ENCODE measurements at regions not wholly inside any gene's neighbourhood (a gene's known extent, or its start where the extent isn't known, plus 50 kb on each side); places are given as distances from the start of the nearest gene placed in this dataset.

GRCh38 chr18:43341014-43341413 is 63.7 kb upstream of the SYT4 start:
- H3K4me2 ChIP-seq (ENCODE audit: insufficient read depth, low read length, poor library complexity, severe bottlenecking) = no peak overlapping the region
- no peaks in the 10 kb centered on the region for H3K36me3 ChIP-seq (replicated peaks in 1 of 2; ENCODE audit: control insufficient read depth in 2 of 2, insufficient read depth in 2 of 2, low read length in 2 of 2)
- H4K91ac ChIP-seq (ENCODE audit: low read depth, low read length, poor library complexity) = no peak overlapping the region
- H2BK12ac ChIP-seq (ENCODE audit: low read length) = no peak overlapping the region
- H4K8ac ChIP-seq (ENCODE audit: low read depth, low read length) = no peak overlapping the region
- no peak overlapping the region for H3K4ac ChIP-seq (ENCODE audit: low read length)
- no peak overlapping the region for H3K9ac ChIP-seq (ENCODE audit: low read depth, low read length, poor library complexity)
- no peak overlapping the region for H2AK5ac ChIP-seq (ENCODE audit: low read depth, low read length)
- H3K79me1 ChIP-seq (ENCODE audit: low read depth, low read length) = no peaks in the 10 kb centered on the region
- no peaks in the 10 kb centered on the region for H3K4me1 ChIP-seq (ENCODE audit: control insufficient read depth in 2 of 2, insufficient read depth in 1 of 2, low read depth in 1 of 2, low read length in 2 of 2)
- H2AFZ ChIP-seq (ENCODE audit: low read length) = no peak overlapping the region
- no peak overlapping the region for H3K14ac ChIP-seq (ENCODE audit: low read length)
- WGBS, 2 donors (ENCODE audit: extremely low coverage in 2 of 2, insufficient read length in 2 of 2, insufficient replicate concordance in 1 of 2) = no CpG with 5 or more reads among the region's 3 CpGs
- no peak overlapping the region for H2BK15ac ChIP-seq (ENCODE audit: low read length)
- H3K23ac ChIP-seq (ENCODE audit: low read depth, low read length, poor library complexity) = no peak overlapping the region
- H2BK5ac ChIP-seq (ENCODE audit: low read length) = no peak overlapping the region
- no peak overlapping the region for H2BK120ac ChIP-seq (ENCODE audit: low read depth, low read length)
- no peaks in the 10 kb centered on the region for H3K27me3 ChIP-seq (ENCODE audit: control insufficient read depth in 3 of 3, insufficient read depth in 3 of 3, low read depth in 1 of 3, low read length in 3 of 3)
- no peak for DNase-seq (ENCODE audit: low spot score)
- no peaks in the 10 kb centered on the region for H3K9me3 ChIP-seq (replicated peaks in 1 of 2; ENCODE audit: control insufficient read depth in 2 of 2, insufficient read depth in 1 of 2, low read depth in 1 of 2, low read length in 2 of 2)
- no peak overlapping the region for H3K27ac ChIP-seq (replicated peaks; ENCODE audit: low read length)
- no peak overlapping the region for H3K4me3 ChIP-seq (ENCODE audit: low read length in 2 of 2)
- H3K18ac ChIP-seq (ENCODE audit: low read length) = no peak overlapping the region

- no peak overlapping the region for H3K4ac ChIP-seq (ENCODE audit: low read length)
Measured at GRCh38 chr18:43350176-43350575, 72.9 kb upstream of the SYT4 start.

GRCh38 chr18:43364535-43364934 is 87.2 kb upstream of the SYT4 start:
- Histone ChIP-seq H3K79me1 (ENCODE audit: low read depth, low read length) (no peaks in the 10 kb centered on the region), H3K23ac (ENCODE audit: low read depth, low read length, poor library complexity) (no peak overlapping the region), H2BK15ac (ENCODE audit: low read length) (no peak overlapping the region), H4K91ac (ENCODE audit: low read depth, low read length, poor library complexity) (no peak overlapping the region), H2BK12ac (ENCODE audit: low read length) (no peak overlapping the region), H3K27me3 (ENCODE audit: control insufficient read depth in 3 of 3, insufficient read depth in 3 of 3, low read depth in 1 of 3, low read length in 3 of 3) (no peaks in the 10 kb centered on the region), H3K27ac (replicated peaks; ENCODE audit: low read length) (no peak overlapping the region), H3K14ac (ENCODE audit: low read length) (no peak overlapping the region), H2BK5ac (ENCODE audit: low read length) (no peak overlapping the region), H3K4me3 (ENCODE audit: low read length in 2 of 2) (no peak overlapping the region), H3K18ac (ENCODE audit: low read length) (no peak overlapping the region), H3K9ac (ENCODE audit: low read depth, low read length, poor library complexity) (no peak overlapping the region), H2BK120ac (ENCODE audit: low read depth, low read length) (no peak overlapping the region), H3K4me1 (ENCODE audit: control insufficient read depth in 2 of 2, insufficient read depth in 1 of 2, low read depth in 1 of 2, low read length in 2 of 2) (no peaks in the 10 kb centered on the region), H3K9me3 (replicated peaks in 1 of 2; ENCODE audit: control insufficient read depth in 2 of 2, insufficient read depth in 1 of 2, low read depth in 1 of 2, low read length in 2 of 2) (no peaks in the 10 kb centered on the region), H2AK5ac (ENCODE audit: low read depth, low read length) (no peak overlapping the region), H3K4ac (ENCODE audit: low read length) (no peak overlapping the region), H3K4me2 (ENCODE audit: insufficient read depth, low read length, poor library complexity, severe bottlenecking) (no peak overlapping the region), H3K36me3 (replicated peaks in 1 of 2; ENCODE audit: control insufficient read depth in 2 of 2, insufficient read depth in 2 of 2, low read length in 2 of 2) (no peaks in the 10 kb centered on the region), H2AFZ (ENCODE audit: low read length) (no peak overlapping the region), H4K8ac (ENCODE audit: low read depth, low read length) (no peak overlapping the region)
- DNase-seq (ENCODE audit: low spot score) = no peak

More at GRCh38 chr18:43350176-43350575, 72.9 kb upstream of the SYT4 start:
- Histone ChIP-seq H3K27me3 (ENCODE audit: control insufficient read depth in 3 of 3, insufficient read depth in 3 of 3, low read depth in 1 of 3, low read length in 3 of 3) (no peaks in the 10 kb centered on the region), H3K18ac (ENCODE audit: low read length) (no peak overlapping the region), H2BK120ac (ENCODE audit: low read depth, low read length) (no peak overlapping the region), H4K8ac (ENCODE audit: low read depth, low read length) (no peak overlapping the region), H2BK12ac (ENCODE audit: low read length) (no peak overlapping the region), H2AFZ (ENCODE audit: low read length) (no peak overlapping the region), H4K91ac (ENCODE audit: low read depth, low read length, poor library complexity) (no peak overlapping the region), H3K4me3 (ENCODE audit: low read length in 2 of 2) (no peak overlapping the region), H3K9me3 (replicated peaks in 1 of 2; ENCODE audit: control insufficient read depth in 2 of 2, insufficient read depth in 1 of 2, low read depth in 1 of 2, low read length in 2 of 2) (no peaks in the 10 kb centered on the region), H2BK15ac (ENCODE audit: low read length) (no peak overlapping the region), H3K36me3 (replicated peaks in 1 of 2; ENCODE audit: control insufficient read depth in 2 of 2, insufficient read depth in 2 of 2, low read length in 2 of 2) (no peaks in the 10 kb centered on the region), H3K4me1 (ENCODE audit: control insufficient read depth in 2 of 2, insufficient read depth in 1 of 2, low read depth in 1 of 2, low read length in 2 of 2) (no peaks in the 10 kb centered on the region), H3K27ac (replicated peaks; ENCODE audit: low read length) (no peak overlapping the region), H3K4me2 (ENCODE audit: insufficient read depth, low read length, poor library complexity, severe bottlenecking) (no peak overlapping the region), H3K79me1 (ENCODE audit: low read depth, low read length) (no peaks in the 10 kb centered on the region), H3K14ac (ENCODE audit: low read length) (no peak overlapping the region), H3K23ac (ENCODE audit: low read depth, low read length, poor library complexity) (no peak overlapping the region), H2BK5ac (ENCODE audit: low read length) (no peak overlapping the region), H2AK5ac (ENCODE audit: low read depth, low read length) (no peak overlapping the region), H3K9ac (ENCODE audit: low read depth, low read length, poor library complexity) (no peak overlapping the region)
- no peak for DNase-seq (ENCODE audit: low spot score)
- no CpG with 5 or more reads among the region's 1 CpG for WGBS, 2 donors (ENCODE audit: extremely low coverage in 2 of 2, insufficient read length in 2 of 2, insufficient replicate concordance in 1 of 2)

GRCh38 chr18:43367895-43368294 is 90.6 kb upstream of the SYT4 start:
- H4K8ac ChIP-seq (ENCODE audit: low read depth, low read length) = no peak overlapping the region
- H2BK120ac ChIP-seq (ENCODE audit: low read depth, low read length) = no peak overlapping the region
- H3K9me3 ChIP-seq (replicated peaks in 1 of 2; ENCODE audit: control insufficient read depth in 2 of 2, insufficient read depth in 1 of 2, low read depth in 1 of 2, low read length in 2 of 2) = no peaks in the 10 kb centered on the region
- H2AFZ ChIP-seq (ENCODE audit: low read length) = no peak overlapping the region
- H3K14ac ChIP-seq (ENCODE audit: low read length) = no peak overlapping the region
- H3K79me1 ChIP-seq (ENCODE audit: low read depth, low read length) = no peaks in the 10 kb centered on the region
- WGBS, 2 donors (ENCODE audit: extremely low coverage in 2 of 2, insufficient read length in 2 of 2, insufficient replicate concordance in 1 of 2) = no CpG with 5 or more reads among the region's 2 CpGs
- no peak overlapping the region for H3K4me2 ChIP-seq (ENCODE audit: insufficient read depth, low read length, poor library complexity, severe bottlenecking)
- DNase-seq (ENCODE audit: low spot score) = no peak
- H2BK15ac ChIP-seq (ENCODE audit: low read length) = no peak overlapping the region
- H2BK5ac ChIP-seq (ENCODE audit: low read length) = no peak overlapping the region
- no peak overlapping the region for H3K4ac ChIP-seq (ENCODE audit: low read length)
- H2AK5ac ChIP-seq (ENCODE audit: low read depth, low read length) = no peak overlapping the region
- no peak overlapping the region for H3K4me3 ChIP-seq (ENCODE audit: low read length in 2 of 2)
- no peaks in the 10 kb centered on the region for H3K27me3 ChIP-seq (ENCODE audit: control insufficient read depth in 3 of 3, insufficient read depth in 3 of 3, low read depth in 1 of 3, low read length in 3 of 3)
- H3K23ac ChIP-seq (ENCODE audit: low read depth, low read length, poor library complexity) = no peak overlapping the region
- no peak overlapping the region for H3K27ac ChIP-seq (replicated peaks; ENCODE audit: low read length)
- no peak overlapping the region for H3K18ac ChIP-seq (ENCODE audit: low read length)
- no peaks in the 10 kb centered on the region for H3K4me1 ChIP-seq (ENCODE audit: control insufficient read depth in 2 of 2, insufficient read depth in 1 of 2, low read depth in 1 of 2, low read length in 2 of 2)
- H3K9ac ChIP-seq (ENCODE audit: low read depth, low read length, poor library complexity) = no peak overlapping the region
- no peak overlapping the region for H2BK12ac ChIP-seq (ENCODE audit: low read length)
- no peaks in the 10 kb centered on the region for H3K36me3 ChIP-seq (replicated peaks in 1 of 2; ENCODE audit: control insufficient read depth in 2 of 2, insufficient read depth in 2 of 2, low read length in 2 of 2)
- H4K91ac ChIP-seq (ENCODE audit: low read depth, low read length, poor library complexity) = no peak overlapping the region
